ENCODE measurements at regions not wholly inside any gene's neighbourhood (a gene's known extent, or its start where the extent isn't known, plus 50 kb on each side); places are given as distances from the start of the nearest gene placed in this dataset.

DNA sequence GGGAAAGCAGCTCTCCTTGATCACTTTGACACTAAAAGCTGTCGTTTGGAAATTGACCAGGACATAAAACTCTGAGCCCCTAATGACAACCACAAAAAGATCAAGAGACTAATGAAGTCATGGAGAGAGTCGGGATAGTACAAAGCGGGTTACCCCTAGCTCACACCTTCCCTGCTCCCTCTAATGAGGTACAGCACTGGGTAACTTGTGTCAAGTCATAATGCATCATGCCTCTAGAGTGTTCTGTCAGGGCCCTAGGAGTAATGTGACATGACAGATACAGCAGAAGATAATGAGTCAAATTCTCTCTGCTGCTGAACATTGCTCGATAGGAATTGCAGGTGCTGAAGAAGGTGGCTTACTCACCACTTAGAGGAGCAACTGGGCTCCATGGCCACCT is 130.7 kb downstream of the AQP4 start:
- Mint-ChIP-seq H3K27ac (no peak overlapping the region), H3K9me3 (peaks cover 0 to 3% (median 0%) of the 10 kb centered on the region in 9 donors), H3K4me3 (no peak overlapping the region), H3K4me1 (no peaks in the 10 kb centered on the region), H3K27me3 (peaks cover 0 to 3% (median 1%) of the 10 kb centered on the region in 5 donors), H3K36me3 (no peaks in the 10 kb centered on the region)
- DNase-seq (no peak), ATAC-seq (no peak)
- POLR2A ChIA-PET = no interaction called here

DNA sequence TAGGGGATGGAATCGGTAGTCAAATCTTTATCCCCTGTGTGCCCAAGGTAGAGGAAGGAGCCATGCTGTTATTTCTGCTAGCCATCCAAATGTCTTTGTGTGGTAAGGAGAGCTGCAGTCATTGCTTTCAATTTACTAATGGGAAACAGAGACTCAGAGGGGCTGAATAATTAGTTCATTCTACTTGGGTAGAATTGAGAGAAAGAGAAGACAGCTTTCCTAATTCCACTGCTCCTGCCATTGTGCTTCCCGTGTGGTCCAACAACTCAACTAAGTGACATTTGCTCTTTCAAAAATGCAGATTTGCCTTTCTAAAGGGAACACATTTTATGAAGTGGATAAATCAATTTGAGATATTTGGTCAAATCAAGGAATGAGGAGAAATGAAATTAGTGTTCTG is 136.1 kb downstream of the AQP4 start:
- H3K27me3 Mint-ChIP-seq = peaks cover 0 to 13% (median 2%) of the 10 kb centered on the region in 5 donors
- POLR2A ChIA-PET = no interaction called here
- no peak overlapping the region for H3K27ac Mint-ChIP-seq
- DNase-seq (no peak), ATAC-seq (no peak)
- no peaks in the 10 kb centered on the region for H3K4me1 Mint-ChIP-seq
- H3K4me3 Mint-ChIP-seq = no peak overlapping the region
- H3K9me3 Mint-ChIP-seq = no peaks in the 10 kb centered on the region
- no peaks in the 10 kb centered on the region for H3K36me3 Mint-ChIP-seq

DNA sequence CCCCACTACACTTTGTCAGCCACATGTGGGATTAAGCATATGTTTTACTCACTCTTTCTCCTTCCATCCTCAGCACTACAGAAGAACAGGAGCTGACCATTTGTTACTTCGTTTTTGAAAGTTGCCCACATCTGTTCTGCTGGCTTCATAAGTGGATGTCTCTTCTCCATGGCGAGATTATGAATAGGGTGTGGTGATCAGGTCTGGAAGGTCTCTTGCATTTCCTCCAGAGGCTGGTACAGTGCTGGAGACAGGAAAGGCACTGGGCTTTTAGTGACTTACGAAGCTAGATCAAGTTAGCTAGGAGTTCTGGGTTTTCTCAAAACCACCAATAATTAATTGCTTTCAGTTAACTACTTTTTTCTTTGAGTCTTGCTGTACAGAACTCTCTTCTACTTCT is 136.5 kb downstream of the AQP4 start:
- Mint-ChIP-seq H3K4me3 (no peak overlapping the region), H3K27ac (no peak overlapping the region), H3K4me1 (no peaks in the 10 kb centered on the region), H3K9me3 (no peaks in the 10 kb centered on the region), H3K27me3 (peaks cover 0 to 13% (median 2%) of the 10 kb centered on the region in 5 donors), H3K36me3 (no peaks in the 10 kb centered on the region)
- DNase-seq (no peak), ATAC-seq (no peak)
- POLR2A ChIA-PET = no interaction called here

DNA sequence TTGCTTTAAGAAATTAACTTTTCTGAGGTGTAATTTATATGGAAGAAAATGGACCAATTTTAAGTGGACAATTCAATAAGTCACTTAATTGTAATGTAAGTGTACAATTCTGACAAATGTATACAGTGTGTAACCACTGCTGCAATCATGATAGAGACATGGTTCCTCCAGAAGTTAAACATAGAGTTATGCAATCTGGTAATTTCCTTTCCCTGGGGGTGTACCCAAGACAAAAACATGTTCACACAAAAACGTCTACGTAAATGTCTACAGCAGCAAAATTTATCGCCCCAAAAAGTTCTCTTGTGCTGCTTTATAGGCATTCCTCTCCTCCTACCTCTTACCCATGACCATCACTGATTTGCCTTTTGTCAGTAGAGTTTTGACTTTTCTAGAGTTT is 141.5 kb downstream of the AQP4 start:
- H3K4me1 Mint-ChIP-seq = no peaks in the 10 kb centered on the region
- H3K4me3 Mint-ChIP-seq = no peak overlapping the region
- no peaks in the 10 kb centered on the region for H3K36me3 Mint-ChIP-seq
- POLR2A ChIA-PET = no interaction called here
- no peak for ATAC-seq
- no peak overlapping the region for H3K27ac Mint-ChIP-seq
- peaks cover 0 to 5% (median 0%) of the 10 kb centered on the region in 5 donors for H3K27me3 Mint-ChIP-seq
- DNase-seq = no peak
- H3K9me3 Mint-ChIP-seq = no peaks in the 10 kb centered on the region

DNA sequence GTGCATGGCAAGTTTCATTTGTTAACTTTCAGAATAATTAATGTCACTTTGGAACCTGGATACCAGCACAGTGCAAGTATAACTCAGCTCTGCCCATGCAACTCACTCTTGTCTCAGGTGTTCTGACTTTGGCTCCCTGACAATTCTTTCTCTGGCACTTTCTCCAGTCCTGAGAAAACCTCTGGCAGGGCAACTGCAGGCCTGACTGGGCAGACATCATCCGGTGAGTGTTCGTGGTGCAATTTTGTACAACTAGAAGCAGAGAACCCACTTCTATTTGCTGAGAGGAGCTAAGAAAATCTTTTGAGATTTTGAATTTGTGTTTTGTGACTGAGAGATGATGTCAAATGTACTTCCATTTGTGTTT is 143.0 kb downstream of the AQP4 start:
- no peak overlapping the region for H3K4me3 Mint-ChIP-seq
- peaks cover 0 to 4% (median 0%) of the 10 kb centered on the region in 9 donors for H3K9me3 Mint-ChIP-seq
- no peaks in the 10 kb centered on the region for H3K36me3 Mint-ChIP-seq
- peaks cover 0 to 7% (median 2%) of the 10 kb centered on the region in 5 donors for H3K27me3 Mint-ChIP-seq
- no peaks in the 10 kb centered on the region for H3K4me1 Mint-ChIP-seq
- no peak overlapping the region for H3K27ac Mint-ChIP-seq
- DNase-seq (no peak), ATAC-seq (no peak)
- POLR2A ChIA-PET = no interaction called here

DNA sequence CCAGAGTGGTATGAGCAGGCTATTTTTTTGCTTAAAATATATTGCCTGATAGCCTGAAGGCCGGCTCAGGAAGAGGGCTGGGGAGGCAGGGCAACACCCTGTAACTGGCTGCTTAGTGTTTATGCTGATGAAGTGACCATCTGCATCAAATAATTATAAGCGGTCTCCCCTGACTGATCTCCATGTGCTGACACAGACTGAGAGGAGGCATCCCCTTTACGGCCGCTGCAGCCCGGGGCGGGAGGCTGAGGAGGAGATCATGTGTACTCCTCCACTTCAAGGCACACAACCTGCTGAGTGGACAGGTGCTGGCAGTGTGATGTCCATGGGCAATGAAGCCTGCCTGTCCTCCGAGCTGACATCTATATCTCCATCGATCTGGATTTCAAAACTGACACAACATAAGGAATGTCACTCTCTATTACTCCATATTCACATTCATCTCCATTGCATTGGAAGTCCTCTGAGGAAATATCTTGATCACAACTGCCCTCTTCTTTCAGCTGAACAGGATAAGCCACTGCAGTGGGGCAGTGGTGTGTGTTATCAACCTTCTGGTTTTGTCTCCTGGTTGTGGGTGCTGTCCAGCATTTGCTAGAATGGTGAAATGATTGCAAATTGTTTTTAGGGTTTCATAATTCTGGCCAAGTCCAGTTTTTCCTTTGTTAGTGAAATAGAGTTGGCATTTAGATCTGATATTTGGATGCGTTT is 143.5 kb downstream of the AQP4 start:
- no peak overlapping the region for H3K27ac Mint-ChIP-seq
- H3K9me3 Mint-ChIP-seq = peaks cover 0 to 4% (median 0%) of the 10 kb centered on the region in 9 donors
- ATAC-seq (no peak), DNase-seq (no peak)
- POLR2A ChIA-PET = no interaction called here
- H3K36me3 Mint-ChIP-seq = no peaks in the 10 kb centered on the region
- H3K4me3 Mint-ChIP-seq = no peak overlapping the region
- H3K27me3 Mint-ChIP-seq = peaks cover 0 to 7% (median 2%) of the 10 kb centered on the region in 5 donors
- no peaks in the 10 kb centered on the region for H3K4me1 Mint-ChIP-seq

DNA sequence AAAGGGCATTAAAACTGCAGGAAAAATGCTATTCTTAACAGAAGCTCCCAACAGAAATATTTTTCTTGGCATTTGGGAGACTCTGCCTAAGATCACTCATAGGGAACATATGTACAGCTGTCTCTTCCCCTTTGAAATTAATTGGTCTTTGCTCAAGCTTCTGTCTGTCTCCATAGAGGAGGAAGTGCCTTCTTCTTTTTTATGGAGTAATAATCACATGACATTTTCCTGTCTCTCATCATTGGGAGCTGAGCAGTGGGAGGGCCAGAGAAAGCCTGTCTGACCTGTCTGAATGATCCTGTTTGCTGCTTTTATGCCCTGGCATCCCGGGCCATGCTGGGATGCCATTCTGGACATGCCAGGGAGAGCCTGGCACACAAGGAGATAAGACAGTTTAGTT is 145.6 kb downstream of the AQP4 start:
- no peak overlapping the region for H3K4me3 Mint-ChIP-seq
- no peaks in the 10 kb centered on the region for H3K36me3 Mint-ChIP-seq
- H3K4me1 Mint-ChIP-seq = no peaks in the 10 kb centered on the region
- no peak for DNase-seq
- H3K27me3 Mint-ChIP-seq = peaks cover 0 to 11% (median 4%) of the 10 kb centered on the region in 5 donors
- no peak for ATAC-seq
- POLR2A ChIA-PET = no interaction called here
- no peak overlapping the region for H3K27ac Mint-ChIP-seq
- H3K9me3 Mint-ChIP-seq = peaks cover 0 to 4% (median 0%) of the 10 kb centered on the region in 9 donors

DNA sequence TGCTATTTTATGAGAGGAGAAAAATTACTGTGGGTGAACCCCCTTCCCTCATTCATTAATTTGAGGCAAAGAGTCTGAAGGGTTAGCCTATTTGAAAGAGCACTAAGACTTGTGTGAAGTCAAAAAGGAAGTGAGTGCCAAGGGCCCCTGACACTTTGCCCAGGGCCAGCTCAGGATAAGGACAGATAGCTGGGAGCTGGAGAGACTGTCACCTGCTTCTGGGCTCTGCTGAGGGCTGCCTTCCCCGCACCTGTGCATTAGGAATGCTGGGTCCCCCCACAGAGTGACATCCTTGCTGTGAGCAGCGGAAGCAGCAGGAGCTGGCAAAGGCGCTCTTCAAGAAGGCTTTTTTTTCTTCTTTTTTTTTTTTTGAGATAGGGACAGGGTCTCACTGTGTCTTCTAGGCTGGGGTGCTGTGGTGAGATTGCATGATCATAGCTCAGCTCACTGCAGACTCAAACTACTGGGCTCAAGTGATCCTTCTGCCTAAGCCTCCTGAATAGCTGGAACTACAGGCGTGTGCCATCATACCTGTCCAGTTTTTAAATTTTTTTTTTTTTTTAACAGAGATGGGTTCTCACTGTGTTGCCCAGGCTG is 148.3 kb downstream of the AQP4 start:
- H3K4me3 Mint-ChIP-seq = no peak overlapping the region
- no peaks in the 10 kb centered on the region for H3K4me1 Mint-ChIP-seq
- ATAC-seq = no peak
- H3K27me3 Mint-ChIP-seq = peaks cover 0 to 11% (median 4%) of the 10 kb centered on the region in 5 donors
- H3K27ac Mint-ChIP-seq = no peak overlapping the region
- DNase-seq = no peak
- peaks cover 0 to 4% (median 0%) of the 10 kb centered on the region in 9 donors for H3K9me3 Mint-ChIP-seq
- POLR2A ChIA-PET = no interaction called here
- no peaks in the 10 kb centered on the region for H3K36me3 Mint-ChIP-seq

DNA sequence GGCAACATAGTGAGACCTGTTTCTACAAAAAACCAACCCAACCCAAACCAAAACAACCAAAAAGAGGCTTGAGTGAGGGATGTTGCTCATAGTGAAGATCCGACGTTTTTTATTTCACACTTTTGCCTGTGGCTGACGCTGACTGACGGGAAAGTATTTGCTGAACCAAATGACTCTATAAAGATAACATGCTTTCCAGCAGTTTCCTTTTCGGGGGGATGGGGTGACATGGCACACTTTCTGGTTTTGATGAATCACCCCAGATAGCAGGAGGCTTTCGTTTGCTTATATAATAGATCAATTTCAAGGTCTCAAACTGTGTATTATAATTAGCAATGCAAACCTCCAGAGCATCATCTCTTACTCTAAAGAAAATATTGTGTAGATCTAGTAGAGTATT is 150.8 kb downstream of the AQP4 start:
- Mint-ChIP-seq H3K9me3 (peaks cover 0 to 4% (median 0%) of the 10 kb centered on the region in 9 donors), H3K27ac (no peak overlapping the region), H3K4me1 (peaks cover 0 to 11% (median under 1%) of the 10 kb centered on the region in 4 donors), H3K27me3 (peaks cover 0 to 15% (median 4%) of the 10 kb centered on the region in 5 donors), H3K36me3 (no peaks in the 10 kb centered on the region), H3K4me3 (no peak overlapping the region)
- DNase-seq (no peak), ATAC-seq (no peak)
- POLR2A ChIA-PET = no interaction called here

DNA sequence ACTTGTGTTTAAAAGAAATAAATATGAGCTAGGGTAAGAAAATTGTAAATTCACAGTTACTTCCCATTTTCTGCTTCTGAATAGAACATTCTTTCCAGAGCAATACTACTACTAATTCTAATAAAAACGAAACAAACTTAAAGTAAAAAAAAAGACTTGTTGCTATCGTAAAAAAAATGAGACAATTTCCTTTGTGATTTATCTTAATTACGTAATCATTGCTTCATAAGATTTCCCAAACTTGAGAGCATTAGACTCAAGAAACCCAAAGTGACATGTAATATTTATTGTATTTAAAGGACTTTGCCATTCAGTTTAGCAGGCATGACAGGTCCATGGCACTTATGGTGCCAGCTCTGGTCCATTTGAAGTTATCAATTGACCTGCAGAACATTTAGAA is 153.8 kb downstream of the AQP4 start:
- H3K36me3 Mint-ChIP-seq = no peaks in the 10 kb centered on the region
- DNase-seq (no peak), ATAC-seq (no peak)
- H3K4me1 Mint-ChIP-seq = peaks cover 0 to 14% (median under 1%) of the 10 kb centered on the region in 4 donors
- no peak overlapping the region for H3K27ac Mint-ChIP-seq
- peaks cover 2 to 8% (median 6%) of the 10 kb centered on the region in 5 donors for H3K27me3 Mint-ChIP-seq
- no peak overlapping the region for H3K4me3 Mint-ChIP-seq
- POLR2A ChIA-PET = no interaction called here
- H3K9me3 Mint-ChIP-seq = no peaks in the 10 kb centered on the region

DNA sequence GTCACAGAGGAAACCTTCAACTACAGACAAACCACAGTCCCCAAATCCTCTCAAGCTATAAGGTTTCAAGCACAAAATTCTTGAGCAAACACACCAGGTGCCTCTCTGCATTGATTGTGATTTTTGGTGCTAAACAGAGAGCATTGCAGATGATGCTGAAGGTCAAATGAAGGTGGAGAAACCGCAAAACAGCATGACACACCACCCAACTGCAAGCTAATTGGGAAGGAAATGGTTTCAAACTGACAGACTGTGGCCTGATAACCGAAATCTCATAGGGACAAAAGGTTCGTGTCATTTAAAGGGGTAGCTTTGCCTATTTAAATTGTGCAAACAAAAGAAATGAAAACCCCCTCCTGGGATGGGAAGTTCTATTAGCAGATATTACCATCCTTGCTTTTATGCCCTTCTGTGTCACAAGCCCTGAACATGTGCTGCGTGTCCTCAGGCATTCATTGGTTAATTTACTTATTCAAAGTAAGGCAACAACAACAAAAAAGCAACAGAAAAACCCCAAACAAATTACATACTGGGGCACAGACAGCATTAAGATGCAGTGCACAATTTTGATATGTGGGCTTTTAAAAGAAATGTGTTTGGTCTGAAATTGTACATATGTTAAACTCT is 154.9 kb downstream of the AQP4 start:
- H3K4me1 Mint-ChIP-seq = peaks cover 0 to 14% (median under 1%) of the 10 kb centered on the region in 4 donors
- ATAC-seq = no peak
- H3K9me3 Mint-ChIP-seq = no peaks in the 10 kb centered on the region
- H3K4me3 Mint-ChIP-seq = no peak overlapping the region
- H3K27me3 Mint-ChIP-seq = peaks cover 0 to 6% (median 3%) of the 10 kb centered on the region in 5 donors
- POLR2A ChIA-PET = no interaction called here
- DNase-seq = no peak
- no peak overlapping the region for H3K27ac Mint-ChIP-seq
- no peaks in the 10 kb centered on the region for H3K36me3 Mint-ChIP-seq

DNA sequence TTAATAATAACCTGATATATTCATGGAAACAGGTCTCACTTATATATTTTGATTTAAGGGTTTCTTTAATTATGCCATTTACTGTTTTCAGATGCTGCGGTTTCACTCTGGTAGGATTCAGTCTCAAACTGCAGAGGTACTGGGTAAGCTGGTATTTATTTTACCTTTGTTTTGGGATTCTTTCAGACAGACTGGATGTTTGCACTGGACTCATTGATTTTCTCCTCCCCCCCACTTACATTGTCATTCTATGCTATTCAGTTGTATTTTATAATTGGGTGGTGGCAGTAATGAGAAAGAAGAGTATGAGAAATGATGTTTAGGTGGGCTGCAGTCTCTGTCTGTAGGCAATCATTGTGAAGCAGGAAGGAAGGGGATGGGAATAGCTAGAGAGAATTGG is 155.6 kb downstream of the AQP4 start:
- no peak overlapping the region for H3K4me3 Mint-ChIP-seq
- POLR2A ChIA-PET = no interaction called here
- ATAC-seq (no peak), DNase-seq (no peak)
- no peaks in the 10 kb centered on the region for H3K36me3 Mint-ChIP-seq
- H3K27me3 Mint-ChIP-seq = peaks cover 0 to 6% (median 3%) of the 10 kb centered on the region in 5 donors
- H3K9me3 Mint-ChIP-seq = no peaks in the 10 kb centered on the region
- no peak overlapping the region for H3K27ac Mint-ChIP-seq
- H3K4me1 Mint-ChIP-seq = peaks cover 0 to 14% (median under 1%) of the 10 kb centered on the region in 4 donors

DNA sequence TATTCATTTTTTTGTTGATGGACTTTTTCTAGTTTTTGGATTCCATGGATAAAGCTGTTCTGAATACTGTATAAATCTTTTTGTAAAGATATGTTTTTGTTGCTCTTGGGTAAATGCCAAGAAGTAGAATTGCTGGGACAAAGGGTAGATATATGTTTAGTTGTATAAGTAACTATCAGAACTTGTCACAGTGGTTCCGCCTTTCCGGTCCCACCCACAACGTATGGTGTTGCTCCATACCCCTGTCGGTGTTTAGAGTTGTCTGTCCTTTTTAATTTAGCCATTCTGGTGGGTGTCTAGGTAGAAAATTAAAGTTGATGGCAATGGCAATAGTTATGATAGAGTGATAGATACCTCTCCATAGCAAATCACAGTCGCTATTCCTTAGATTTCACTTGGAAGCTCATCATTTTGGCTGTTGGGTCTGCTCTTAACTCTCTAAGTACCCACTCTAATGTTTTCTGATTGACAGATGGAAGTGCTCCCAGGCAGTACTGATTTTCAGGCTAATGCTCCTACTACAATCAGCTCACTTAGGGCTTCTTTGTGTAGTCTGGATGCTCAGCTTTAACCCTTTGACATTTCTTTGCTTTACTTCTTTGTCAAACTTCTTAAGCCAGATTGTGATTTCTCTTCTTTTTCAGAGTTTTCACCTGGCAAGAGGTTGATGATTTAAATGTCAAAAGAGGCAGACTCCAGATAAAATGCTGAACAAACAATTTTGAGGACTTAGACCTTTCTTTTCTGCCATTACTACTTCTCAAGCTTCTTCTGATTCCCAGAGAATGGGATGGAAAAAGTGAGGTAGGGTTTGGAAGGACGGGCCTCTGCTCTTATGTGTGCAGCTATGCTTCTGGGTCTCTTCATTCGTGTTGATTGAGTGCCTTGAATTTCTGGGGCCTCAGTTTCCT is 156.4 kb downstream of the AQP4 start:
- H3K9me3 Mint-ChIP-seq = no peaks in the 10 kb centered on the region
- no peak for DNase-seq
- no peak for ATAC-seq
- peaks cover 0 to 14% (median under 1%) of the 10 kb centered on the region in 4 donors for H3K4me1 Mint-ChIP-seq
- H3K36me3 Mint-ChIP-seq = no peaks in the 10 kb centered on the region
- peaks cover 0 to 6% (median 4%) of the 10 kb centered on the region in 5 donors for H3K27me3 Mint-ChIP-seq
- POLR2A ChIA-PET = no interaction called here
- no peak overlapping the region for H3K27ac Mint-ChIP-seq
- no peak overlapping the region for H3K4me3 Mint-ChIP-seq

Data from naive thymus-derived CD8-positive, alpha-beta T cell (primary cell).